Pancreas (tissue), 10 donors: ENCODE measurements at regions not wholly inside any gene's neighbourhood (a gene's known extent, or its start where the extent isn't known, plus 50 kb on each side); places are given as distances from the start of the nearest gene placed in this dataset.
A peak's percentile ranks its signal among the peaks of the same experiment; 100 is the strongest.

Experiments
- ATAC-seq, 4 donors: fragments of 200-7000 bp; cut with Tn5 transposase; one replicate each; pipeline versions ENCODE4 v1.8.0 to v1.9.1; 2020; ENCODE audit warnings: mild to moderate bottlenecking in 4 of 4, moderate library complexity in 4 of 4
- DNase-seq, 6 donors: peaks; one replicate each; pipeline ENCODE4 v3.0.0-alpha.2; 2020
- FAIRE-seq: peaks from 2 replicates; lab custom pipeline; 2012; peaks lifted over from hg19 to GRCh38; lab: Jason Lieb, UNC
- H3K27ac ChIP-seq, 4 donors: fragments of 200-600 bp; sonication (generic); 1 replicate in 3 of 4; 2 replicates in 1 of 4; pipeline versions ENCODE4 v1.5.0 to v1.8.0; 2020
- H3K27me3 ChIP-seq, 4 donors: fragments of 200-600 bp; one replicate each; pipeline ENCODE4 v1.8.0; 2021
- H3K36me3 ChIP-seq, 3 donors: fragments of 200-600 bp; sonication (generic) in 1 of 3; one replicate each; pipeline versions ENCODE4 v1.5.0 to v1.8.0; 2020 to 2021
- H3K4me1 ChIP-seq, 3 donors: fragments of 200-600 bp; one replicate each; pipeline ENCODE4 v1.8.0; 2021
- H3K4me3 ChIP-seq, 4 donors: fragments of 200-600 bp; sonication (generic) in 2 of 4; one replicate each; pipeline versions ENCODE4 v1.5.0 to v1.8.0; 2020 to 2021
- H3K9me3 ChIP-seq, 4 donors: fragments of 200-600 bp; one replicate each; pipeline ENCODE4 v1.8.0; 2021
- CTCF ChIP-seq, 4 donors: fragments of 200-600 bp; sonication (generic) in 3 of 4; IDR thresholded peaks; one replicate each; pipeline versions ENCODE4 v1.5.0 to v1.8.0; 2021; ENCODE audit warnings: antibody characterized with exemption in 4 of 4
- WGBS, 2 donors: extraction: QIAGEN DNeasy Blood & Tissue Kit; methylation state at CpG; one replicate each; pipeline ENCODE4 v1.1.7; 2013; 5-methylcytosine and 5-hydroxymethylcytosine counted together
- intact Hi-C, 3 donors: fragments of 100-400 bp; cut with DNase I; formaldehyde crosslinking; loops; one replicate each; pipeline versions ENCODE4 v1.11.1 to v1.14.2; 2022
- donor health status: healthy with polysubstance abuse.
- donor health status: DM: no; HTN: no; CAD: no; lungs with moderate emphysema.
- donor health status: DM: no; HTN: no; CAD: no.
- donor health status: control.
- donor health status: control.
- donor health status: Bipolar disorder and iron deficiency.
- donor health status: DM: yes; HTN: yes; CAD: no.
- donor health status: DM: no; HTN: no; CAD: no.
- donor health status: DM: no; HTN: no; CAD: no.
- donor health status: DM: yes; HTN: yes; CAD: no.

- 95 to 96% methylated on average over 9 of the region's 9 CpGs for WGBS, 2 donors
- intact Hi-C loops = no loop called here
- Histone ChIP-seq H3K27ac (no peak overlapping the region), H3K9me3 (no peaks in the 10 kb centered on the region), H3K4me3 (no peak overlapping the region), H3K27me3 (no peaks in the 10 kb centered on the region), H3K4me1 (no peaks in the 10 kb centered on the region), H3K36me3 (no peaks in the 10 kb centered on the region)
- DNase-seq = no peak
- no peak for FAIRE-seq
- no peak for ATAC-seq
- TF ChIP-seq CTCF (IDR thresholded peaks at IDR 0.05) = no peak
These were observed 156.1 kb downstream of the ZNF664 start for GRCh38 chr12:124129132-124129531.

- WGBS, 2 donors = 37 to 40% methylated on average over 9 of the region's 9 CpGs
- H3K27ac ChIP-seq = no peak overlapping the region
- no peak for DNase-seq
- intact Hi-C loops = no loop called here
- H3K4me3 ChIP-seq = no peak overlapping the region
- H3K9me3 ChIP-seq = no peaks in the 10 kb centered on the region
- ATAC-seq = peak in 3 of 4 donors; percentile 64 to 74 (median 72)
- no peaks in the 10 kb centered on the region for H3K36me3 ChIP-seq
- no peak for TF ChIP-seq CTCF (IDR thresholded peaks at IDR 0.05)
- H3K27me3 ChIP-seq = no peaks in the 10 kb centered on the region
- FAIRE-seq = no peak
- H3K4me1 ChIP-seq = no peaks in the 10 kb centered on the region
These were observed 157.9 kb downstream of the ZNF664 start for GRCh38 chr12:124130691-124131591.

GRCh38 chr12:124131659-124132058 is 158.6 kb downstream of the ZNF664 start:
- H3K27me3 ChIP-seq = no peaks in the 10 kb centered on the region
- ATAC-seq (no peak), DNase-seq (no peak), FAIRE-seq (no peak)
- WGBS, 2 donors = 94 to 95% methylated on average over 5 of the region's 5 CpGs
- no peak overlapping the region for H3K4me3 ChIP-seq
- intact Hi-C loops = no loop called here
- no peaks in the 10 kb centered on the region for H3K9me3 ChIP-seq
- no peaks in the 10 kb centered on the region for H3K36me3 ChIP-seq
- H3K4me1 ChIP-seq = no peaks in the 10 kb centered on the region
- H3K27ac ChIP-seq = no peak overlapping the region
- no peak for TF ChIP-seq CTCF (IDR thresholded peaks at IDR 0.05)

- Histone ChIP-seq H3K4me3 (no peak overlapping the region), H3K27ac (no peak overlapping the region), H3K4me1 (no peaks in the 10 kb centered on the region), H3K27me3 (no peaks in the 10 kb centered on the region), H3K9me3 (no peaks in the 10 kb centered on the region), H3K36me3 (no peaks in the 10 kb centered on the region)
- 94 to 98% methylated on average over 2 of the region's 2 CpGs for WGBS, 2 donors
- no peak for TF ChIP-seq CTCF (IDR thresholded peaks at IDR 0.05)
- ATAC-seq (no peak), DNase-seq (no peak), FAIRE-seq (no peak)
- intact Hi-C loops = no loop called here
These were observed 159.5 kb downstream of the ZNF664 start for GRCh38 chr12:124132530-124132929.

- FAIRE-seq = no peak
- Histone ChIP-seq H3K36me3 (no peaks in the 10 kb centered on the region), H3K9me3 (no peaks in the 10 kb centered on the region), H3K4me1 (no peaks in the 10 kb centered on the region), H3K4me3 (no peak overlapping the region), H3K27me3 (no peaks in the 10 kb centered on the region), H3K27ac (no peak overlapping the region)
- intact Hi-C loops = no loop called here
- no peak for TF ChIP-seq CTCF (IDR thresholded peaks at IDR 0.05)
- no peak for ATAC-seq
- no peak for DNase-seq
These were observed 158.1 kb upstream of the RFLNA start for GRCh38 chr12:124136796-124137195.
